SK-N-SH (cell line): ENCODE measurements at regions not wholly inside any gene's neighbourhood (a gene's known extent, or its start where the extent isn't known, plus 50 kb on each side); places are given as distances from the start of the nearest gene placed in this dataset.

ENCODE experiments used
- CTCF ChIA-PET: fragments of 300-600, 350-600 bp; formaldehyde crosslinking; extraction: SDS; loops from one replicate; lab custom pipeline; 2021; lab: Yijun Ruan, JAX
- POLR2A ChIA-PET: fragments of 350-600 bp; sonication (Branson Sonifier 250); formaldehyde crosslinking; extraction: SDS; loops from one replicate; lab custom pipeline; 2020; ENCODE audit warnings: antibody characterized with exemption, inconsistent platforms; lab: Yijun Ruan, JAX
- DNase-seq: peaks from one replicate; pipeline ENCODE4 v3.0.0; 2012
- H2AFZ ChIP-seq: fragments of 200-600 bp; sonication (generic); 2 replicates; pipeline ENCODE4 v1.8.1; 2016; ENCODE audit warnings: antibody characterized with exemption, mild to moderate bottlenecking, low read depth
- H3F3A ChIP-seq: fragments of 200-600 bp; sonication (generic); replicated peaks from 2 replicates; pipeline ENCODE3; 2016; ENCODE audit warnings: antibody characterized with exemption, mild to moderate bottlenecking; ENCODE audit not compliant: insufficient read depth
- H3K27ac ChIP-seq, 2 experiments: fragments of 200-500 bp in 1 of 2; fragments of 200-600 bp in 1 of 2; sonication (Bioruptor generic) in 1 of 2; sonication (generic), shearing (Covaris generic) in 1 of 2; 2 replicates each; pipeline versions ENCODE4 v1.5.1 to v1.6.1; 2014 to 2016; ENCODE audit warnings: low read depth in 2 of 2, inconsistent platforms in 1 of 2, low read length in 1 of 2, mild to moderate bottlenecking in 1 of 2, mixed read lengths in 1 of 2
- H3K27me3 ChIP-seq: fragments of 200-600 bp; sonication (generic), shearing (Covaris generic); 2 replicates; pipeline ENCODE4 v1.6.1; 2016; ENCODE audit warnings: mixed run types; ENCODE audit not compliant: insufficient read depth
- H3K36me3 ChIP-seq, 2 experiments: fragments of 200-500 bp in 1 of 2; fragments of 200-600 bp in 1 of 2; sonication (Bioruptor generic) in 1 of 2; sonication (generic) in 1 of 2; replicated peaks in 1 of 2; 2 replicates each; pipeline versions ENCODE3 to v1.5.1; 2014 to 2016; ENCODE audit warnings: low read length in 1 of 2, mild to moderate bottlenecking in 1 of 2; ENCODE audit not compliant: insufficient read depth in 2 of 2, control insufficient read depth in 1 of 2
- H3K4me1 ChIP-seq, 2 experiments: fragments of 200-500 bp in 1 of 2; fragments of 200-600 bp in 1 of 2; sonication (Bioruptor generic) in 1 of 2; sonication (generic), shearing (Covaris generic) in 1 of 2; 2 replicates each; pipeline versions ENCODE4 v1.5.1 to v1.6.1; 2014 to 2016; ENCODE audit warnings: low read depth in 1 of 2, low read length in 1 of 2, mixed run types in 1 of 2; ENCODE audit not compliant: insufficient read depth in 2 of 2, control insufficient read depth in 1 of 2
- H3K4me2 ChIP-seq: fragments of 200-600 bp; sonication (generic), shearing (Covaris generic); 2 replicates; pipeline ENCODE4 v1.6.1; 2017; ENCODE audit warnings: mixed run types
- H3K4me3 ChIP-seq, 2 experiments: fragments of 200-500 bp in 1 of 2; fragments of 200-600 bp in 1 of 2; sonication (Bioruptor generic) in 1 of 2; sonication (generic), shearing (Covaris generic) in 1 of 2; 2 replicates each; pipeline versions ENCODE4 v1.5.1 to v1.8.1; 2014 to 2016; ENCODE audit warnings: low read depth in 2 of 2, inconsistent platforms in 1 of 2, low read length in 1 of 2, mild to moderate bottlenecking in 1 of 2, mixed read lengths in 1 of 2, moderate library complexity in 1 of 2
- H3K79me2 ChIP-seq: fragments of 200-600 bp; sonication (generic); 2 replicates; pipeline ENCODE4 v1.8.1; 2017; ENCODE audit warnings: mild to moderate bottlenecking; ENCODE audit not compliant: insufficient read depth
- H3K9ac ChIP-seq: fragments of 200-600 bp; sonication (generic); 2 replicates; pipeline ENCODE4 v1.6.1; 2017; ENCODE audit warnings: mixed run types
- H3K9me2 ChIP-seq: fragments of 200-600 bp; sonication (generic); 2 replicates; pipeline ENCODE4 v1.6.1; 2017; ENCODE audit warnings: mixed run types
- H3K9me3 ChIP-seq: fragments of 200-600 bp; sonication (generic); 2 replicates; pipeline ENCODE4 v1.6.1; 2017; ENCODE audit warnings: mixed run types, mild to moderate bottlenecking, moderate library complexity
- H4K20me1 ChIP-seq: fragments of 200-600 bp; sonication (generic); 2 replicates; pipeline ENCODE4 v1.6.1; 2017; ENCODE audit warnings: mild to moderate bottlenecking, mixed run types; ENCODE audit not compliant: insufficient read depth
- CHD2 ChIP-seq: fragments of 150-350 bp; IDR thresholded peaks from 2 replicates; pipeline ENCODE4 v1.6.1; 2018; ENCODE audit warnings: low read length; ENCODE audit not compliant: partially characterized antibody
- EP300 ChIP-seq, 2 experiments: IDR thresholded peaks; 2 replicates each; pipeline versions ENCODE4 v1.4.0 to v1.6.1; 2012; ENCODE audit warnings: borderline replicate concordance in 1 of 2, low read depth in 1 of 2, low read length in 1 of 2
- EZH2phosphoT487 ChIP-seq: fragments of 200-600 bp; sonication (generic); IDR thresholded peaks from 2 replicates; pipeline ENCODE4 v1.6.1; 2017; ENCODE audit warnings: low read depth, mixed run types, mild to moderate bottlenecking, antibody characterized with exemption, moderate library complexity, borderline replicate concordance
- FOXJ3 ChIP-seq: sonication (generic); formaldehyde crosslinking; IDR thresholded peaks from 2 replicates; pipeline ENCODE4 v1.5.1; 2020; ENCODE audit warnings: mild to moderate bottlenecking, missing genetic modification reagents
- GATA2 ChIP-seq: sonication (generic); formaldehyde crosslinking; IDR thresholded peaks from 2 replicates; pipeline ENCODE4 v1.5.0; 2020; ENCODE audit warnings: mild to moderate bottlenecking, missing genetic modification reagents
- MEF2A ChIP-seq: IDR thresholded peaks from 2 replicates; pipeline ENCODE4 v1.4.0; 2012; ENCODE audit warnings: low read depth, borderline replicate concordance
- MXI1 ChIP-seq: IDR thresholded peaks from 2 replicates; pipeline ENCODE4 v1.6.1; 2012; ENCODE audit warnings: mild to moderate bottlenecking, low read depth, low read length, improper control_type of control experiment
- RFX5 ChIP-seq: IDR thresholded peaks from 2 replicates; pipeline ENCODE4 v1.6.1; 2012; ENCODE audit warnings: mild to moderate bottlenecking, improper control_type of control experiment, low read length
- RXRA ChIP-seq: IDR thresholded peaks from 2 replicates; pipeline ENCODE4 v1.4.0; 2012; ENCODE audit warnings: low read depth, mild to moderate bottlenecking, borderline replicate concordance
- SMC3 ChIP-seq: IDR thresholded peaks from 2 replicates; pipeline ENCODE4 v1.6.1; 2012; ENCODE audit warnings: low read depth, low read length, improper control_type of control experiment
- TAF1 ChIP-seq: IDR thresholded peaks from 2 replicates; pipeline ENCODE4 v1.6.1; 2012; ENCODE audit warnings: low read depth, mild to moderate bottlenecking, low read length, moderate library complexity, borderline replicate concordance
- TEAD4 ChIP-seq: IDR thresholded peaks from 2 replicates; pipeline ENCODE4 v1.4.0; 2012; ENCODE audit warnings: mild to moderate bottlenecking, borderline replicate concordance; ENCODE audit not compliant: insufficient read depth
- USF1 ChIP-seq: IDR thresholded peaks from 2 replicates; pipeline ENCODE4 v1.4.0; 2012; ENCODE audit warnings: low read depth, borderline replicate concordance
- YY1 ChIP-seq: IDR thresholded peaks from 2 replicates; pipeline ENCODE4 v1.4.0; 2012; ENCODE audit warnings: low read depth, mild to moderate bottlenecking
- WGBS: methylation state at CpG from one replicate; pipeline ENCODE4 v1.1.6; 2017; ENCODE audit warnings: low lambda C conversion rate; 5-methylcytosine and 5-hydroxymethylcytosine counted together
- TF ChIP-seq, protein P1 (sequence below): IDR thresholded peaks from 2 replicates; pipeline ENCODE4 v1.6.1; 2012; ENCODE audit warnings: mild to moderate bottlenecking, low read depth, low read length, moderate library complexity
- TF ChIP-seq, protein P2 (sequence below): IDR thresholded peaks from 2 replicates; pipeline ENCODE4 v1.4.0; 2012; ENCODE audit warnings: low read depth, borderline replicate concordance
- TF ChIP-seq, protein P3 (sequence below): fragments of 150-350 bp; IDR thresholded peaks from 2 replicates; pipeline ENCODE4 v1.6.1; 2017; ENCODE audit warnings: antibody characterized with exemption, low read length, low read depth, borderline replicate concordance
- TF ChIP-seq, protein P4 (sequence below): IDR thresholded peaks from 2 replicates; pipeline ENCODE4; 2012

GRCh38 chr18:60686142-60686541 is 313.6 kb upstream of the MC4R start:
- Histone ChIP-seq H3K79me2 (no peaks in the 10 kb centered on the region), H3K9me3 (no peaks in the 10 kb centered on the region), H3K27me3 (no peaks in the 10 kb centered on the region), H3F3A (no peaks in the 10 kb centered on the region), H3K36me3 (no peaks in the 10 kb centered on the region), H3K9ac (no peak overlapping the region), H3K4me3 (no peak overlapping the region), H4K20me1 (no peaks in the 10 kb centered on the region), H3K27ac (no peak overlapping the region), H2AFZ (no peak overlapping the region), H3K4me2 (no peak overlapping the region), H3K4me1 (peaks cover 0 to 3% of the 10 kb centered on the region in 2 experiments; a peak in 1 of 4 replicates), H3K9me2 (no peaks in the 10 kb centered on the region)
- 64% methylated on average over 3 of the region's 3 CpGs for WGBS
- ChIA-PET POLR2A (no interaction called here), CTCF (interaction anchor here (1.1 to 3.9 kb wide), 11 partner anchors 8 to 821 kb away, joined by 3 to 41 read pairs (median 7); no protein-coding TSS in a partner anchor)
- TF ChIP-seq, protein P1, sequence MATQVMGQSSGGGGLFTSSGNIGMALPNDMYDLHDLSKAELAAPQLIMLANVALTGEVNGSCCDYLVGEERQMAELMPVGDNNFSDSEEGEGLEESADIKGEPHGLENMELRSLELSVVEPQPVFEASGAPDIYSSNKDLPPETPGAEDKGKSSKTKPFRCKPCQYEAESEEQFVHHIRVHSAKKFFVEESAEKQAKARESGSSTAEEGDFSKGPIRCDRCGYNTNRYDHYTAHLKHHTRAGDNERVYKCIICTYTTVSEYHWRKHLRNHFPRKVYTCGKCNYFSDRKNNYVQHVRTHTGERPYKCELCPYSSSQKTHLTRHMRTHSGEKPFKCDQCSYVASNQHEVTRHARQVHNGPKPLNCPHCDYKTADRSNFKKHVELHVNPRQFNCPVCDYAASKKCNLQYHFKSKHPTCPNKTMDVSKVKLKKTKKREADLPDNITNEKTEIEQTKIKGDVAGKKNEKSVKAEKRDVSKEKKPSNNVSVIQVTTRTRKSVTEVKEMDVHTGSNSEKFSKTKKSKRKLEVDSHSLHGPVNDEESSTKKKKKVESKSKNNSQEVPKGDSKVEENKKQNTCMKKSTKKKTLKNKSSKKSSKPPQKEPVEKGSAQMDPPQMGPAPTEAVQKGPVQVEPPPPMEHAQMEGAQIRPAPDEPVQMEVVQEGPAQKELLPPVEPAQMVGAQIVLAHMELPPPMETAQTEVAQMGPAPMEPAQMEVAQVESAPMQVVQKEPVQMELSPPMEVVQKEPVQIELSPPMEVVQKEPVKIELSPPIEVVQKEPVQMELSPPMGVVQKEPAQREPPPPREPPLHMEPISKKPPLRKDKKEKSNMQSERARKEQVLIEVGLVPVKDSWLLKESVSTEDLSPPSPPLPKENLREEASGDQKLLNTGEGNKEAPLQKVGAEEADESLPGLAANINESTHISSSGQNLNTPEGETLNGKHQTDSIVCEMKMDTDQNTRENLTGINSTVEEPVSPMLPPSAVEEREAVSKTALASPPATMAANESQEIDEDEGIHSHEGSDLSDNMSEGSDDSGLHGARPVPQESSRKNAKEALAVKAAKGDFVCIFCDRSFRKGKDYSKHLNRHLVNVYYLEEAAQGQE, result peak; percentile 85
- no peak for TF ChIP-seq MXI1
- DNase-seq, result no peak

DNA sequence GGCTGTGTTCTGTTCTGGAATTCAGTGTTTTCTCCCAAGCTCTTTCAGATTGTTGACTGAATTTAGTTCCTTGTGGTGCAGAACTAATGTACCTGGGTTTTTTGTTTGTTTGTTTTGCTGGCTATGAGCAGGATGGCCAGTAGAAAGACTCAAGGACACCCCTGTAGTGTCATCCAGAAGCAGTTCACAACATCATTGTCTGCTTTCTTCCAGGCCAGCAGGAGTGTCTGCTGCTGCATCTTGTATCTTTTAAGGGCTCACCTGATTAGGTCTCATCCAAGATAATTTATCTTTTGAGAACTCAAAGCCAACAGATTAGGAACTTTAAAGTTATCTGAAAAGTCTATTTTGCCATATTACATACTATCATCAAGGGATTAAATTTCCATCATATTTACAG is 318.5 kb upstream of the MC4R start:
- ChIA-PET CTCF (no interaction called here), POLR2A (no interaction called here)
- no peaks in the 10 kb centered on the region for H3K36me3 ChIP-seq
- TF ChIP-seq, protein P2, sequence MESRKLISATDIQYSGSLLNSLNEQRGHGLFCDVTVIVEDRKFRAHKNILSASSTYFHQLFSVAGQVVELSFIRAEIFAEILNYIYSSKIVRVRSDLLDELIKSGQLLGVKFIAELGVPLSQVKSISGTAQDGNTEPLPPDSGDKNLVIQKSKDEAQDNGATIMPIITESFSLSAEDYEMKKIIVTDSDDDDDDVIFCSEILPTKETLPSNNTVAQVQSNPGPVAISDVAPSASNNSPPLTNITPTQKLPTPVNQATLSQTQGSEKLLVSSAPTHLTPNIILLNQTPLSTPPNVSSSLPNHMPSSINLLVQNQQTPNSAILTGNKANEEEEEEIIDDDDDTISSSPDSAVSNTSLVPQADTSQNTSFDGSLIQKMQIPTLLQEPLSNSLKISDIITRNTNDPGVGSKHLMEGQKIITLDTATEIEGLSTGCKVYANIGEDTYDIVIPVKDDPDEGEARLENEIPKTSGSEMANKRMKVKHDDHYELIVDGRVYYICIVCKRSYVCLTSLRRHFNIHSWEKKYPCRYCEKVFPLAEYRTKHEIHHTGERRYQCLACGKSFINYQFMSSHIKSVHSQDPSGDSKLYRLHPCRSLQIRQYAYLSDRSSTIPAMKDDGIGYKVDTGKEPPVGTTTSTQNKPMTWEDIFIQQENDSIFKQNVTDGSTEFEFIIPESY, result no peak
- TF ChIP-seq EZH2phosphoT487, result no peak
- no peak for TF ChIP-seq YY1
- no peak for TF ChIP-seq EP300 (IDR thresholded peaks at IDR 0.05; ENCODE audit: borderline replicate concordance in 1 of 2, low read depth in 1 of 2, low read length in 1 of 2)
- no peak for TF ChIP-seq TAF1
- TF ChIP-seq FOXJ3 (CRISPR knock-in tag), result no peak
- no peak for TF ChIP-seq MEF2A
- no peak for TF ChIP-seq GATA2 (CRISPR knock-in tag)
- TF ChIP-seq RFX5, result no peak
- TF ChIP-seq TEAD4, result no peak
- TF ChIP-seq, protein P3, sequence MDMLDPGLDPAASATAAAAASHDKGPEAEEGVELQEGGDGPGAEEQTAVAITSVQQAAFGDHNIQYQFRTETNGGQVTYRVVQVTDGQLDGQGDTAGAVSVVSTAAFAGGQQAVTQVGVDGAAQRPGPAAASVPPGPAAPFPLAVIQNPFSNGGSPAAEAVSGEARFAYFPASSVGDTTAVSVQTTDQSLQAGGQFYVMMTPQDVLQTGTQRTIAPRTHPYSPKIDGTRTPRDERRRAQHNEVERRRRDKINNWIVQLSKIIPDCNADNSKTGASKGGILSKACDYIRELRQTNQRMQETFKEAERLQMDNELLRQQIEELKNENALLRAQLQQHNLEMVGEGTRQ, result no peak
- no peak for TF ChIP-seq SMC3
- no peak for TF ChIP-seq CHD2
- no peak for TF ChIP-seq USF1
- TF ChIP-seq, protein P4, sequence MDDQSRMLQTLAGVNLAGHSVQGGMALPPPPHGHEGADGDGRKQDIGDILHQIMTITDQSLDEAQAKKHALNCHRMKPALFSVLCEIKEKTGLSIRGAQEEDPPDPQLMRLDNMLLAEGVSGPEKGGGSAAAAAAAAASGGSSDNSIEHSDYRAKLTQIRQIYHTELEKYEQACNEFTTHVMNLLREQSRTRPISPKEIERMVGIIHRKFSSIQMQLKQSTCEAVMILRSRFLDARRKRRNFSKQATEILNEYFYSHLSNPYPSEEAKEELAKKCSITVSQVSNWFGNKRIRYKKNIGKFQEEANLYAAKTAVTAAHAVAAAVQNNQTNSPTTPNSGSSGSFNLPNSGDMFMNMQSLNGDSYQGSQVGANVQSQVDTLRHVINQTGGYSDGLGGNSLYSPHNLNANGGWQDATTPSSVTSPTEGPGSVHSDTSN, result no peak
- TF ChIP-seq RXRA, result no peak

More for the DNA sequence above, 318.5 kb upstream of the MC4R start:
- Histone ChIP-seq H3K4me2 (no peak overlapping the region), H3K79me2 (no peaks in the 10 kb centered on the region), H3K27ac (no peak overlapping the region), H3K9me2 (no peaks in the 10 kb centered on the region), H3K27me3 (no peaks in the 10 kb centered on the region), H3K9ac (no peak overlapping the region), H3K4me1 (no peaks in the 10 kb centered on the region), H3F3A (no peaks in the 10 kb centered on the region), H3K9me3 (no peaks in the 10 kb centered on the region), H4K20me1 (no peaks in the 10 kb centered on the region), H2AFZ (no peak overlapping the region), H3K4me3 (no peak overlapping the region)
- DNase-seq, result no peak
